Body of pancreas (tissue), 4 donors: ENCODE measurements at regions not wholly inside any gene's neighbourhood (a gene's known extent, or its start where the extent isn't known, plus 50 kb on each side); places are given as distances from the start of the nearest gene placed in this dataset.

Source experiments
- CTCF ChIP-seq, 7 experiments: fragments of 450-650 bp in 4 of 7; fragments of 200-600 bp in 3 of 7; sonication (generic) in 3 of 7; IDR thresholded peaks; one replicate each; pipeline ENCODE4 v1.5.1; 2016 to 2019; ENCODE audit warnings: antibody characterized with exemption in 7 of 7
- POLR2A ChIP-seq, 3 donors: fragments of 450-650 bp; IDR thresholded peaks; one replicate each; pipeline ENCODE4 v1.6.1; 2016; ENCODE audit warnings: antibody characterized with exemption in 3 of 3, mild to moderate bottlenecking in 2 of 3

DNA sequence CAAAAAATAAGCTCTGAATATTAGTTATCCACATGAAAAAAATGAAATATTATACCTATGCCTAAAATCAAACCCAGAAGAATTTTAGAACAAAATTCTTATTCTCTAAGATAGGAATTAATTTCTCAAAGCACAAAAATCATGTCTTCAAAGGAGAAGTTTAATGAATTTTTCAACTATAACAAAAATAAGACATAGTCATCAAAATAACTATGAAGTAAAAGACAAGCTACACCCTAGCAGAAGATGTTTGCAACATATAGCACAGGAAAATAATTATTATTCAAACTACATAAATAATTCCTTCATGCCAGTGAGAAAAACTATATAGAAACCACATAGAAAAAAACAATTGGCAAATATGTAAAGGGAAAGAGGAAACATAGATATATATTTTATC lies 1203.6 kb upstream of the GJE1 start:
- TF ChIP-seq CTCF (IDR thresholded peaks at IDR 0.05) (no peak), POLR2A (IDR thresholded peaks at IDR 0.05) (no peak)
